ENCODE measurements at regions not wholly inside any gene's neighbourhood (a gene's known extent, or its start where the extent isn't known, plus 50 kb on each side); places are given as distances from the start of the nearest gene placed in this dataset.

- TF ChIP-seq BCLAF1 (IDR thresholded peaks at IDR 0.05) (no peak), TBL1XR1 (IDR thresholded peaks at IDR 0.05; ENCODE audit: borderline replicate concordance, low read length, partially characterized antibody) (no peak), TBX3 (IDR thresholded peaks at IDR 0.05; ENCODE audit: borderline replicate concordance) (no peak)
Observed at GRCh38 chr6:76776876-76777275, 686.4 kb downstream of the HTR1B start (continued).

- Histone ChIP-seq H3K4me1 (ENCODE audit: insufficient read depth, low read length) (no peaks in the 10 kb centered on the region), H3K4me2 (ENCODE audit: low read depth, low read length) (no peak overlapping the region), H3K79me2 (ENCODE audit: insufficient read depth, low read length) (no peaks in the 10 kb centered on the region), H4K20me1 (ENCODE audit: insufficient read depth, low read length) (no peaks in the 10 kb centered on the region), H3K9me3 (ENCODE audit: low read length) (0 out of 2 replicates have a peak, but pooled peaks cover 8% of the 10 kb centered on the region), H3K36me3 (replicated peaks in 1 of 2; ENCODE audit: control insufficient read depth in 1 of 2, insufficient read depth in 2 of 2, low read length in 2 of 2) (no peaks in the 10 kb centered on the region), H3K9ac (ENCODE audit: insufficient read depth, low read depth, low read length) (no peak overlapping the region), H3K27me3 (ENCODE audit: control insufficient read depth in 1 of 2, insufficient read depth in 2 of 2, low read length in 2 of 2) (no peaks in the 10 kb centered on the region), H3K27ac (ENCODE audit: extremely low read length, insufficient read depth, low read length) (no peak overlapping the region), H2AFZ (ENCODE audit: low read length) (no peak overlapping the region), H3K4me3 (replicated peaks in 1 of 3; ENCODE audit: insufficient read depth in 1 of 3, low read depth in 2 of 3, low read length in 3 of 3) (no peak overlapping the region)
- ChIA-PET CTCF (ENCODE audit: low intra/inter-chr PET ratio, low total read pairs) (no interaction called here), POLR2A (no interaction called here)
- no peak for TF ChIP-seq ZNF383 (CRISPR knock-in tag; IDR thresholded peaks at IDR 0.05; ENCODE audit: borderline replicate concordance)
- no peak for TF ChIP-seq MLLT10 (CRISPR knock-in tag; IDR thresholded peaks at IDR 0.05)
- no peak for TF ChIP-seq YEATS2 (CRISPR knock-in tag; IDR thresholded peaks at IDR 0.05; ENCODE audit: borderline replicate concordance)
- TF ChIP-seq JUN (CRISPR knock-in tag; IDR thresholded peaks at IDR 0.05): no peak
- no peak for TF ChIP-seq ZNF570 (CRISPR knock-in tag; IDR thresholded peaks at IDR 0.05; ENCODE audit: borderline replicate concordance)
- TF ChIP-seq SPEN (CRISPR knock-in tag; IDR thresholded peaks at IDR 0.05; ENCODE audit: low read depth): no peak
- no peak for TF ChIP-seq MIXL1 (CRISPR knock-in tag; IDR thresholded peaks at IDR 0.05)
- TF ChIP-seq ZNF563 (CRISPR knock-in tag; IDR thresholded peaks at IDR 0.05): no peak
- no peak for TF ChIP-seq ZBTB10 (CRISPR knock-in tag; IDR thresholded peaks at IDR 0.05; ENCODE audit: borderline replicate concordance)
- no peak for TF ChIP-seq ZNF660 (CRISPR knock-in tag; IDR thresholded peaks at IDR 0.05; ENCODE audit: borderline replicate concordance, low read depth)
- TF ChIP-seq GLMP (CRISPR knock-in tag; IDR thresholded peaks at IDR 0.05; ENCODE audit: borderline replicate concordance): no peak
- TF ChIP-seq ZSCAN21 (CRISPR knock-in tag; IDR thresholded peaks at IDR 0.05; ENCODE audit: borderline replicate concordance): no peak
- 10% methylated on average over 5 of the region's 6 CpGs for WGBS (ENCODE audit: low lambda C conversion rate)
- FAIRE-seq (no peak), DNase-seq (ENCODE audit: low spot score) (no peak), ATAC-seq (no peak)
- BruUV-seq (replicated peaks): no TSS peak
- in situ Hi-C loops (cut with HindIII; ENCODE audit: extremely low pct_ligation_motif_present, low pct_unique_long_range_greater_than_20kb): no loop called here
- intact Hi-C loops (cut with micrococcal nuclease; ENCODE audit: unreplicated experiment): no loop called here
Observed at GRCh38 chr6:76774781-76775384, 688.4 kb downstream of the HTR1B start.

Measured in HepG2 (cell line).